ENCODE measurements at regions not wholly inside any gene's neighbourhood (a gene's known extent, or its start where the extent isn't known, plus 50 kb on each side); places are given as distances from the start of the nearest gene placed in this dataset.
"Not testable (repeated sequence)": the region's sequence is repeated elsewhere in the genome, so short reads cannot be mapped to it uniquely, and the experiment has no call there.

- no peaks in the 10 kb centered on the region for H3K4me1 Mint-ChIP-seq (ENCODE audit: low read depth)
- H3K9me3 Mint-ChIP-seq: no peaks in the 10 kb centered on the region
- H3K27ac Mint-ChIP-seq: no peak overlapping the region
- H3K4me3 Mint-ChIP-seq: no peak overlapping the region
- no peaks in the 10 kb centered on the region for H3K36me3 Mint-ChIP-seq (ENCODE audit: low read depth)
- no peaks in the 10 kb centered on the region for H3K27me3 Mint-ChIP-seq
These were observed 1227.2 kb upstream of the WWC1 start for GRCh38 chr5:167064198-167064776.

DNA sequence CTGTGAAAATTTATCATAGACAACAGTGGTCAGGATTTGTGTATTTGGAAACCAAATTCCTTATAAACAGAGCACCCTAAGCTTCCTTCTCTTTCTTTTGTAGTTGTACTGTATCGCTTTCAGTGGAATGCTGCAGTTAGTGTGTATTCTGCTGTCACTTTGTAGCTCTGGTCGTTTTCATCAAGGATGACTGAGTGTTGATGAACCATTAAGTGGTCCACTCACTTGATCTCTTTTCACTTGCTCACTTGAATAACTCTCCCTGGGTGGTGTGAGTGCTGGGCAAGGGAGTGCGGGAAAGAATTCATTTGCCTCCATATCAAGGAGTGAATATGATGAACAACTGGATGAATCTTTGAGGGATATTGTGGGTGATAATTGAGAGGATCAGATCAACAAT, 1225.7 kb upstream of the WWC1 start:
- Mint-ChIP-seq H3K9me3 (no peaks in the 10 kb centered on the region), H3K27me3 (no peaks in the 10 kb centered on the region), H3K36me3 (ENCODE audit: low read depth) (no peaks in the 10 kb centered on the region), H3K27ac (no peak overlapping the region), H3K4me3 (no peak overlapping the region), H3K4me1 (ENCODE audit: low read depth) (no peaks in the 10 kb centered on the region)

DNA sequence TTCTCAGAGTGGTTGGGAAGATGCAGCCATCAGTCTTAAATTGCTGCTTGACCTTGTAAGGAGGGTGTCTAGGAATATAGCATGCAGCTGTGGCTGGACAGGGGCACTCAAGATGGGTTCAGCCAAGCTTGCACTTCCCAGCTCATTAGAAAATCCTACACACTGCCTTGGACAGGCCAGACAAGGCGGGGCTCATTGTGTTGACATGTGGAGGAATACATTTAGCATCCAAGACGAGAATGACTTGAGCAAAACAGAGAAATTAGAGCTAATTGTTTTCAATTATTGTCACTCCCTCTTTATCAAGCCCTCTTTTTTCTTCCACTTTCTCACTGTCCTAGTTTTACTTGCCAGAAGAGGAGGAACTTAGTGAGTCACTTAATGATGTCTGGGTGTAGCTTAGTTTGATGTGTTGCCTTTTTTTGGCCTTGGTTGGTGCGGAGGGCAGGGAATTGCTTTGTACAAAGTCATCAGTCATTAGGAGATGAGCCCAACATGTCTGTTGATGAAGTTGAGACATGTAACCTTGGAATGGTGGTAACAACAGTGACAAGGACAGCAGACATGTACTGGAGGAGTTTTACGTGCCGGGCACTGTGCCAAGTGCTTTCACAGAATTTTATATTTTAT, 1219.3 kb upstream of the WWC1 start:
- Mint-ChIP-seq H3K27ac (no peak overlapping the region), H3K9me3 (peaks cover 16% of the 10 kb centered on the region), H3K4me1 (ENCODE audit: low read depth) (no peaks in the 10 kb centered on the region), H3K36me3 (ENCODE audit: low read depth) (no peaks in the 10 kb centered on the region), H3K4me3 (no peak overlapping the region), H3K27me3 (no peaks in the 10 kb centered on the region)

GRCh38 chr5:167081561-167081960, 1209.9 kb upstream of the WWC1 start:
- no peaks in the 10 kb centered on the region for H3K36me3 Mint-ChIP-seq (ENCODE audit: low read depth)
- H3K4me3 Mint-ChIP-seq: no peak overlapping the region
- H3K27me3 Mint-ChIP-seq: no peaks in the 10 kb centered on the region
- no peak overlapping the region for H3K27ac Mint-ChIP-seq
- H3K4me1 Mint-ChIP-seq (ENCODE audit: low read depth): no peaks in the 10 kb centered on the region
- no peaks in the 10 kb centered on the region for H3K9me3 Mint-ChIP-seq

DNA sequence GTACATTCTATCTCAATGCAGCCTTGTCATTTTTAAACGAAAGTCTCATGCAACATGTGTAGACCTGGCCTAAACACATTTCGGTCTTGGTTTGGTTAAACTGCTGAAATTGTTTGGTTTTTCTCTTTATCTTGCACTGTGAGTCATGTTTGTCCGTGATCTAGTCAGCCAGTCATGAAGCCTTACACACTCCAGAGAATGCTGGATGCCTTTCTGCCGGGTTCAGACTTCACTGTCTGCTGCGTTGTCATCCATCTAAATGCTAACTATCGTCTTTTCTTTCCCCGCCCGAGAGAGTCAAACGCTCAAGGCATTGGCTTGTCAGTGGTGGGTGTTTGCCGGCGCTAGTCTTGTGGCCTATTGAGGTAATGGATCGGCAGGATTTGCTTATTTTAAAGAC, 1194.6 kb upstream of the WWC1 start:
- H3K36me3 Mint-ChIP-seq (ENCODE audit: low read depth): no peaks in the 10 kb centered on the region
- no peak overlapping the region for H3K4me3 Mint-ChIP-seq
- no peak overlapping the region for H3K27ac Mint-ChIP-seq
- H3K9me3 Mint-ChIP-seq: peaks cover 13% of the 10 kb centered on the region
- no peaks in the 10 kb centered on the region for H3K4me1 Mint-ChIP-seq (ENCODE audit: low read depth)
- H3K27me3 Mint-ChIP-seq: no peaks in the 10 kb centered on the region

DNA sequence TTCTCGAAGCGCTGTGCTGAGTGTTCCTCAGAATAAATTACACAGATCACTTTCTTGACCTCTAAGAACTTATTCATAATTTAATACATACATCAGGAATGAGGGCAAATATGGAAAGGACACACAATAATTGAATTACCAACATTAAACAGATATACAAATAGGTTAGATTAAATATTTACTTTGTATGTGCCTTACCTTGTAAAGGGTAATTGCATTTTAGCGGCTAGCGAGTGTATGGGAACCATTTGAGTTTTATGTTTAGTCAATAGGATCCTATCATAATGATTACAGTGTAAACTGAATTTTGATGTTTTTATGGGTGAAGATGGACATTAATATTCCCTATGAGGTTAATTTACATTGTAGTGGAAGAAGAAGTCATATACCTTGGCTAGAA, 1187.1 kb upstream of the WWC1 start:
- H3K4me3 Mint-ChIP-seq: no peak overlapping the region
- H3K36me3 Mint-ChIP-seq (ENCODE audit: low read depth): no peaks in the 10 kb centered on the region
- peaks cover 25% of the 10 kb centered on the region for H3K9me3 Mint-ChIP-seq
- H3K27ac Mint-ChIP-seq: no peak overlapping the region
- no peaks in the 10 kb centered on the region for H3K27me3 Mint-ChIP-seq
- no peaks in the 10 kb centered on the region for H3K4me1 Mint-ChIP-seq (ENCODE audit: low read depth)

- Mint-ChIP-seq H3K9me3 (peaks cover 25% of the 10 kb centered on the region), H3K27me3 (no peaks in the 10 kb centered on the region), H3K4me1 (ENCODE audit: low read depth) (no peaks in the 10 kb centered on the region), H3K27ac (no peak overlapping the region), H3K36me3 (ENCODE audit: low read depth) (no peaks in the 10 kb centered on the region), H3K4me3 (no peak overlapping the region)
These were observed 1185.5 kb upstream of the WWC1 start for GRCh38 chr5:167105941-167106340.

- Mint-ChIP-seq H3K36me3 (ENCODE audit: low read depth) (no peaks in the 10 kb centered on the region), H3K4me3 (no peak overlapping the region), H3K27me3 (no peaks in the 10 kb centered on the region), H3K27ac (no peak overlapping the region), H3K4me1 (ENCODE audit: low read depth) (no peaks in the 10 kb centered on the region), H3K9me3 (peaks cover 21% of the 10 kb centered on the region)
These were observed 1183.8 kb upstream of the WWC1 start for GRCh38 chr5:167107684-167108083.

GRCh38 chr5:167108266-167108665, 1183.2 kb upstream of the WWC1 start:
- H3K9me3 Mint-ChIP-seq: peaks cover 25% of the 10 kb centered on the region
- not testable (repeated sequence) for H3K27ac Mint-ChIP-seq; H3K27me3 Mint-ChIP-seq; H3K4me1 Mint-ChIP-seq (ENCODE audit: low read depth); H3K4me3 Mint-ChIP-seq; H3K36me3 Mint-ChIP-seq (ENCODE audit: low read depth)

DNA sequence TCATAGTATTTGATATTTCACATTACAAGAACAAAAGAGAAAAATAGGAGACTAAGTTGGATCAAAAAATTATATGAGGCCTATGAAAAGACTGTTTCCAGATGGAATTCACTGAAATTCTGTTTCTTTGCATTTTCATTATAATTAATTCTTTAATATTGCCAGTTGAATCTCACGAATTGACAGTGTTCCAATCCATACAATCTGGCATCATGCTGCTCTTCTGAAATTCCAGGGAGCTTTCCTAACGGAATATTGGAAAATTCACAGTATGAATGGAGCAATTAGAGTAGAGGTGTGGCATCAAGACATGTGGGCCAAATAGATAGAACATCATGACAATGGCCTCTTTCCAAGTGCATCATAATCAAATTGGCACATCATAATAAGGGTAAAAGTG, 1178.9 kb upstream of the WWC1 start:
- Mint-ChIP-seq H3K4me1 (ENCODE audit: low read depth) (no peaks in the 10 kb centered on the region), H3K27ac (no peak overlapping the region), H3K9me3 (peaks cover 10% of the 10 kb centered on the region), H3K36me3 (ENCODE audit: low read depth) (no peaks in the 10 kb centered on the region), H3K27me3 (no peaks in the 10 kb centered on the region), H3K4me3 (no peak overlapping the region)

DNA sequence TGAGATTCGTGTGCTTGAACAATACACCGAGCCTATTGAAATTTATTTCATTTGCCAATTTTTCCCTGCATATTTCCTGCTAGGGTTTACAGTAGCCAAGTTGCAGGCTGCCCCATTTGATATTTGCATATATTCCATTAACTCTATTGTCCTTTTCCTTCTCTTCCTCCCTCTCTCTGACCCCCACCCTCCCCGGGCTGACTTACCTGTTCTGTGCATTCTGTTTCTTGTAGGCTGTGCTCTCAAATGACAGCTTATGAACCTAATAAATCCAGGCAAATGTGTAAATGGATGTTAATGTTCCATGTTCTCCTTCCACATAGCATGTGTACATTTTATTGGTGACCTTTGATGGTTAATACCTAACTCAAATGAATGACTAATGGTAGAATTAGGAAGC, 1169.2 kb upstream of the WWC1 start:
- Mint-ChIP-seq H3K36me3 (ENCODE audit: low read depth) (no peaks in the 10 kb centered on the region), H3K4me1 (ENCODE audit: low read depth) (no peaks in the 10 kb centered on the region), H3K27me3 (no peaks in the 10 kb centered on the region), H3K9me3 (peaks cover 8% of the 10 kb centered on the region), H3K27ac (no peak overlapping the region), H3K4me3 (no peak overlapping the region)

DNA sequence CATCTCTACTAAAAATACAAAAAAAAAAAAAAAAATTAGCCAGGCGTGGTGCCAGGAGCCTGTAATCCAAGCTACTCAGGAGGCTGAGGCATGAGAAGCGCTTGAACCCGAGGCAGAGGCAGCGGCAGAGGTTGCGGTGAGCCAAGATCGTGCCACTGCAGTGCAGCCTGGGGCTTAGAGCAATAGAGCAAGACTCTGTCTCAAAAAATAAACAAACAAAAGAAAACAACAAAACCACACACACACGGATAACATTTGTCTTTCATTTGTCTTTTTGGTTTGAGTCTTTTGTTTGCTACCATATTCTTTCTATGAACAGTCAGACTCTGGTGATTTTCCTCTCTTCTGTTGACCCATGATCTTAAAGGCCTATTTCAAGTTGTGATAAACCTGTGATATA, 1168.3 kb upstream of the WWC1 start:
- peaks cover 8% of the 10 kb centered on the region for H3K9me3 Mint-ChIP-seq
- H3K4me3 Mint-ChIP-seq: no peak overlapping the region
- H3K4me1 Mint-ChIP-seq (ENCODE audit: low read depth): no peaks in the 10 kb centered on the region
- no peaks in the 10 kb centered on the region for H3K36me3 Mint-ChIP-seq (ENCODE audit: low read depth)
- H3K27ac Mint-ChIP-seq: no peak overlapping the region
- no peaks in the 10 kb centered on the region for H3K27me3 Mint-ChIP-seq

DNA sequence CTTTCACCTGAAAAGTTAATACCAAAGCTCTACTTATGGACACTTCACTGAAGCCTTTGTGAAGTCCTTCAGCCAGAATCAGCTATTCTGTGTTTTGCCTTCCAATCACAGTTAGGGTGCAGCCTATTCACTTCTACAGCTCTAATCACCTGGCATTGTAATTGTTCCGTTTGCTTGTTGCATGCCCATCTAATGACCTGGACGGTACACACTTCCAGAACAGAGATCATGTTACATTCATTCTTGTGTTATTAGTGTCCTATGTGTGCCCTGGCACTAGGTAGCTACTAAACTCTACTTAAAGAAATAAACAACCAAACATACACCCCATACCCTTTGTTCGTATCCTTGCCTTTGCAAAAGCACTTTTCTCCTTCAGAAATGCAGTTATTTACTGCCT, 1162.9 kb upstream of the WWC1 start:
- Mint-ChIP-seq H3K9me3 (peaks cover 4% of the 10 kb centered on the region), H3K27me3 (no peaks in the 10 kb centered on the region), H3K4me3 (no peak overlapping the region), H3K36me3 (ENCODE audit: low read depth) (no peaks in the 10 kb centered on the region), H3K4me1 (ENCODE audit: low read depth) (no peaks in the 10 kb centered on the region), H3K27ac (no peak overlapping the region)

DNA sequence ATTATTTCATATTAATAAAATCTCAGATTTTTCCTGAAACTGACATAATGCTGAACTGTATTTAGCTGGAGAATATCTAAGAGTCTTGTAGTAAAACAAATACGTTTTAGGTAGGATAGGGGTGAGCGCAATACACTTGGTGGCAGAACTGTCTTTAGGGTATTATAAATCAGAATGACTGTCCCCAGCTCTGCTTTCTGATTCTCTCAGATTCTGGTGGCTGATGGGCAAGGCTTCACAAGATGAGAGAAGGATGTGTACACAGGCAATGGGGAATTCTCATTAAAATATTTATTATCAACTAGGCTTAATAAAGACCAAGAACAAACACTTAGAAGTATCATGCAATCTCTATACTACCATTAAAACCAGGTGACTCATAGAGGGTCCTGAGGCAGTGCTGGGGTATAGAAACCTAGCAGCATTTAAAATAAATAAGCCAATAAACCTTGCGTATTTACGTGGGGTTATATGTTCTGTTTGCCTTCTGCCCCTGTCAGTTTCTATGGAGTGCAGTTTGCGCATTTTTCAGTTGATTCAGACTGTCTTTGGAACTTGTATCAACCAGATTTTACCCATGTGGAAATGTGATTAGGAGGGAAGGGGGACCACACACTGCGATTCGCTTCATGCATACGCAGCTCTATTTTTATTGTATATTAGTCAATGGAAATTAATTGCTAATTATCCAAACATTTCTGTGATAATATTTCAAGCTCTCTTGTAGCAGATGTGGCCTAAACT, 1150.7 kb upstream of the WWC1 start:
- no peaks in the 10 kb centered on the region for H3K4me1 Mint-ChIP-seq (ENCODE audit: low read depth)

GRCh38 chr5:167143716-167144115, 1147.7 kb upstream of the WWC1 start:
- H3K4me1 Mint-ChIP-seq (ENCODE audit: low read depth): no peaks in the 10 kb centered on the region
- H3K36me3 Mint-ChIP-seq (ENCODE audit: low read depth): no peaks in the 10 kb centered on the region
- peaks cover 10% of the 10 kb centered on the region for H3K9me3 Mint-ChIP-seq
- H3K27me3 Mint-ChIP-seq: no peaks in the 10 kb centered on the region
- no peak overlapping the region for H3K4me3 Mint-ChIP-seq
- no peak overlapping the region for H3K27ac Mint-ChIP-seq

More for the DNA sequence above, 1150.7 kb upstream of the WWC1 start:
- H3K4me3 Mint-ChIP-seq: no peak overlapping the region
- H3K27ac Mint-ChIP-seq: no peak overlapping the region
- H3K27me3 Mint-ChIP-seq: no peaks in the 10 kb centered on the region
- H3K9me3 Mint-ChIP-seq: peaks cover 10% of the 10 kb centered on the region
- H3K36me3 Mint-ChIP-seq (ENCODE audit: low read depth): no peaks in the 10 kb centered on the region

DNA sequence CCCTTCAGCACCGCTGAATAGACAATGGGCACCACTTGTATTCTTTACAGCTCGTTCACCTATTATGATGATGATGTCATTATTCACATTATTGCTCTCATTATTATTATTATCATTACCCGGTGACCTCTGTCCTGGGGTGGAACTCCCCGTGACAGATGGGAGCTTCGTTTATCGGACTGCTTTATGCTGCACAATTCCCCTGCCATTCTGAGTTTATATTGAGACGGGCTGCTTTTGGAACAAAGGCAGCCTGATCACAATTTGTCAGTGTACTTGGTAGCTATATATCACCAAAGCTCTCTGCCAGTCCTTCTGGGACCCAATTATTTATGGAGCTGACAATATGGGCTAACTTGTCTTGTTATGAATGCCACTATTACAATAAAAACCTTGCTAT, 1145.6 kb upstream of the WWC1 start:
- Mint-ChIP-seq H3K4me1 (ENCODE audit: low read depth) (no peaks in the 10 kb centered on the region), H3K27me3 (no peaks in the 10 kb centered on the region), H3K9me3 (peaks cover 10% of the 10 kb centered on the region), H3K27ac (no peak overlapping the region), H3K36me3 (ENCODE audit: low read depth) (no peaks in the 10 kb centered on the region), H3K4me3 (no peak overlapping the region)
